Ishikawa (cell line): ENCODE measurements at regions not wholly inside any gene's neighbourhood (a gene's known extent, or its start where the extent isn't known, plus 50 kb on each side); places are given as distances from the start of the nearest gene placed in this dataset.

Source experiments
- EGR1 ChIP-seq: IDR thresholded peaks from 2 replicates; pipeline ENCODE4 v1.6.1; 2012
- RAD21 ChIP-seq: IDR thresholded peaks from 2 replicates; pipeline ENCODE4 v1.6.1; 2012; ENCODE audit warnings: low read depth

DNA sequence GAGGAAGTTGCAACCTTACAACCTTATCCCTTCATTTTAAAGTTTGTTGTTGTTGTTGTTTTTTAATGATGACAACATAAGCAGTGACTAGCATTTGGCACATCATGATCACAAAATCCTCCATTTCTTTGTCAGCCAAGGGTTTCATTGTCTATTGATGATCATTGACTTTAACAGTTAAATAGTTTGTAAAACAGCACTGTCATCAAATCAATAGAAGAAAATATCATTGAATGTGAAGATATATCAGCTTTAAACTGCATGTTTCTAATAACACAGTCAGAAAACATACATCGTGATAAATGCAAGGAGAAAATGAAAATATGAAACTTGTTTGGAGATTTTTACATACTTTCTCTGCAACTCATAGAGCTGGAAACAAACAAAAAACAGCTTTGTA, 922.3 kb upstream of the LRFN5 start:
- TF ChIP-seq EGR1 (no peak), RAD21 (no peak)
